Activated CD8-positive, alpha-beta memory T cell treated with anti-CD3 and anti-CD28 coated beads, Interleukin-2, amount 10 ng/mL, durations not matched to agents 7 days and 5 days (primary cell): ENCODE measurements at regions not wholly inside any gene's neighbourhood (a gene's known extent, or its start where the extent isn't known, plus 50 kb on each side); places are given as distances from the start of the nearest gene placed in this dataset.

Experiments used
- ATAC-seq: fragments of 150-1000 bp; cut with Tn5 transposase; one replicate; pipeline ENCODE4 v1.10.0; 2021; ENCODE audit warnings: moderate library complexity
- CTCF ChIA-PET: fragments of 350-600 bp; sonication (Branson Sonifier 250); formaldehyde crosslinking; loops from one replicate; lab custom pipeline; 2021; ENCODE audit warnings: antibody characterized with exemption; lab: Charles Lee
- DNase-seq: peaks from one replicate; pipeline ENCODE4 v3.0.0-alpha.2; 2020
- H3K27ac Mint-ChIP-seq: one replicate; pipeline ENCODE4 v1.8.0; 2021; ENCODE audit warnings: mild to moderate bottlenecking, mixed read lengths
- H3K27me3 Mint-ChIP-seq: one replicate; pipeline ENCODE4 v1.8.0; 2021; ENCODE audit warnings: mixed read lengths
- H3K36me3 Mint-ChIP-seq: one replicate; pipeline ENCODE4 v1.8.0; 2021; ENCODE audit warnings: mild to moderate bottlenecking, mixed read lengths
- H3K4me1 Mint-ChIP-seq: one replicate; pipeline ENCODE4 v1.8.0; 2021; ENCODE audit warnings: mixed read lengths
- H3K4me3 Mint-ChIP-seq: one replicate; pipeline ENCODE4 v1.8.0; 2021; ENCODE audit warnings: mild to moderate bottlenecking, moderate library complexity, mixed read lengths
- H3K9me3 Mint-ChIP-seq: one replicate; pipeline ENCODE4 v1.8.0; 2022; ENCODE audit warnings: low read depth, mixed read lengths

GRCh38 chr5:111645303-111645838 lies 111.6 kb downstream of the NREP start:
- Mint-ChIP-seq H3K36me3 (no peaks in the 10 kb centered on the region), H3K4me3 (no peak overlapping the region), H3K27me3 (no peaks in the 10 kb centered on the region), H3K27ac (no peak overlapping the region), H3K9me3 (no peaks in the 10 kb centered on the region), H3K4me1 (no peaks in the 10 kb centered on the region)
- CTCF ChIA-PET = no interaction called here
- ATAC-seq (no peak), DNase-seq (no peak)

GRCh38 chr5:111643499-111643898 lies 113.5 kb downstream of the NREP start:
- ATAC-seq (no peak), DNase-seq (no peak)
- no peak overlapping the region for H3K27ac Mint-ChIP-seq
- H3K36me3 Mint-ChIP-seq = no peaks in the 10 kb centered on the region
- no peaks in the 10 kb centered on the region for H3K4me1 Mint-ChIP-seq
- H3K9me3 Mint-ChIP-seq = peaks cover 4% of the 10 kb centered on the region
- CTCF ChIA-PET = no interaction called here
- no peak overlapping the region for H3K4me3 Mint-ChIP-seq
- H3K27me3 Mint-ChIP-seq = no peaks in the 10 kb centered on the region

GRCh38 chr5:111641533-111642233 lies 115.3 kb downstream of the NREP start:
- ATAC-seq (no peak), DNase-seq (no peak)
- CTCF ChIA-PET = no interaction called here
- Mint-ChIP-seq H3K36me3 (no peaks in the 10 kb centered on the region), H3K27me3 (no peaks in the 10 kb centered on the region), H3K4me3 (no peak overlapping the region), H3K27ac (no peak overlapping the region), H3K4me1 (no peaks in the 10 kb centered on the region), H3K9me3 (peaks cover 4% of the 10 kb centered on the region)

GRCh38 chr5:111639912-111640311 lies 117.1 kb downstream of the NREP start:
- Mint-ChIP-seq H3K27ac (no peak overlapping the region), H3K36me3 (no peaks in the 10 kb centered on the region), H3K4me3 (no peak overlapping the region), H3K27me3 (no peaks in the 10 kb centered on the region), H3K9me3 (peaks cover 4% of the 10 kb centered on the region), H3K4me1 (no peaks in the 10 kb centered on the region)
- CTCF ChIA-PET = no interaction called here
- DNase-seq = no peak
- ATAC-seq = no peak

GRCh38 chr5:111636736-111637135 lies 120.3 kb downstream of the NREP start:
- no peaks in the 10 kb centered on the region for H3K4me1 Mint-ChIP-seq

GRCh38 chr5:111635916-111636570 lies 121.0 kb downstream of the NREP start:
- Mint-ChIP-seq H3K4me1 (no peaks in the 10 kb centered on the region), H3K27ac (no peak overlapping the region), H3K27me3 (no peaks in the 10 kb centered on the region), H3K9me3 (peaks cover 4% of the 10 kb centered on the region), H3K36me3 (no peaks in the 10 kb centered on the region), H3K4me3 (no peak overlapping the region)
- ATAC-seq (no peak), DNase-seq (no peak)
- CTCF ChIA-PET = no interaction called here

More at GRCh38 chr5:111636736-111637135, 120.3 kb downstream of the NREP start:
- no peaks in the 10 kb centered on the region for H3K36me3 Mint-ChIP-seq
- CTCF ChIA-PET = no interaction called here
- peaks cover 4% of the 10 kb centered on the region for H3K9me3 Mint-ChIP-seq
- ATAC-seq (no peak), DNase-seq (no peak)
- H3K4me3 Mint-ChIP-seq = no peak overlapping the region
- no peaks in the 10 kb centered on the region for H3K27me3 Mint-ChIP-seq
- H3K27ac Mint-ChIP-seq = no peak overlapping the region

- no peak for DNase-seq
- Mint-ChIP-seq H3K27me3 (no peaks in the 10 kb centered on the region), H3K4me3 (no peak overlapping the region), H3K27ac (no peak overlapping the region), H3K9me3 (peaks cover 4% of the 10 kb centered on the region), H3K4me1 (no peaks in the 10 kb centered on the region), H3K36me3 (no peaks in the 10 kb centered on the region)
- CTCF ChIA-PET = no interaction called here
- ATAC-seq = no peak
Observed at GRCh38 chr5:111635151-111635902, 121.7 kb downstream of the NREP start.

GRCh38 chr5:111631328-111631727 lies 119.0 kb upstream of the STARD4 start:
- no peak for DNase-seq
- Mint-ChIP-seq H3K9me3 (peaks cover 2% of the 10 kb centered on the region), H3K27ac (no peak overlapping the region)

GRCh38 chr5:111628901-111629300 lies 116.6 kb upstream of the STARD4 start:
- Mint-ChIP-seq H3K9me3 (peaks cover 2% of the 10 kb centered on the region), H3K27me3 (peaks cover 3% of the 10 kb centered on the region), H3K4me3 (no peak overlapping the region), H3K36me3 (no peaks in the 10 kb centered on the region), H3K4me1 (no peaks in the 10 kb centered on the region), H3K27ac (no peak overlapping the region)
- DNase-seq (no peak), ATAC-seq (no peak)
- CTCF ChIA-PET = no interaction called here

More at GRCh38 chr5:111631328-111631727, 119.0 kb upstream of the STARD4 start:
- no peaks in the 10 kb centered on the region for H3K36me3 Mint-ChIP-seq
- CTCF ChIA-PET = no interaction called here
- H3K27me3 Mint-ChIP-seq = peaks cover 3% of the 10 kb centered on the region
- no peak for ATAC-seq
- no peak overlapping the region for H3K4me3 Mint-ChIP-seq
- no peaks in the 10 kb centered on the region for H3K4me1 Mint-ChIP-seq

GRCh38 chr5:111627862-111628261 lies 115.5 kb upstream of the STARD4 start:
- ATAC-seq = no peak
- Mint-ChIP-seq H3K9me3 (peaks cover 2% of the 10 kb centered on the region), H3K36me3 (no peaks in the 10 kb centered on the region), H3K4me3 (no peak overlapping the region), H3K27ac (no peak overlapping the region), H3K4me1 (no peaks in the 10 kb centered on the region), H3K27me3 (peaks cover 3% of the 10 kb centered on the region)
- DNase-seq = no peak
- CTCF ChIA-PET = no interaction called here

- Mint-ChIP-seq H3K36me3 (no peaks in the 10 kb centered on the region), H3K4me3 (no peak overlapping the region), H3K27me3 (peaks cover 3% of the 10 kb centered on the region), H3K9me3 (peaks cover 2% of the 10 kb centered on the region), H3K4me1 (no peaks in the 10 kb centered on the region), H3K27ac (no peak overlapping the region)
- DNase-seq (no peak), ATAC-seq (no peak)
- CTCF ChIA-PET = no interaction called here
Observed at GRCh38 chr5:111626473-111627148, 114.3 kb upstream of the STARD4 start.

GRCh38 chr5:111618623-111619271 lies 106.4 kb upstream of the STARD4 start:
- CTCF ChIA-PET = no interaction called here
- ATAC-seq = no peak

GRCh38 chr5:111615054-111615453 lies 102.7 kb upstream of the STARD4 start:
- Mint-ChIP-seq H3K4me1 (no peaks in the 10 kb centered on the region), H3K9me3 (no peaks in the 10 kb centered on the region), H3K27ac (no peak overlapping the region), H3K4me3 (no peak overlapping the region), H3K27me3 (peaks cover 2% of the 10 kb centered on the region), H3K36me3 (no peaks in the 10 kb centered on the region)
- no peak for DNase-seq
- no peak for ATAC-seq
- CTCF ChIA-PET = no interaction called here

More at GRCh38 chr5:111618623-111619271, 106.4 kb upstream of the STARD4 start:
- no peaks in the 10 kb centered on the region for H3K36me3 Mint-ChIP-seq
- H3K9me3 Mint-ChIP-seq = no peaks in the 10 kb centered on the region
- H3K27ac Mint-ChIP-seq = no peak overlapping the region
- H3K4me3 Mint-ChIP-seq = no peak overlapping the region
- peaks cover 2% of the 10 kb centered on the region for H3K27me3 Mint-ChIP-seq
- H3K4me1 Mint-ChIP-seq = no peaks in the 10 kb centered on the region
- DNase-seq = no peak
